Heart left ventricle (tissue), 13 donors: ENCODE measurements at regions not wholly inside any gene's neighbourhood (a gene's known extent, or its start where the extent isn't known, plus 50 kb on each side); places are given as distances from the start of the nearest gene placed in this dataset.

ENCODE experiments used
- POLR2A ChIP-seq, 2 donors: fragments of 450-650 bp; IDR thresholded peaks; one replicate each; pipeline ENCODE4 v1.6.1; 2017; ENCODE audit warnings: antibody characterized with exemption in 2 of 2, mild to moderate bottlenecking in 2 of 2, moderate library complexity in 2 of 2
- TF ChIP-seq, protein P1 (sequence below), 12 donors: fragments of 200-600 bp; sonication (generic) in 4 of 12; IDR thresholded peaks; one replicate each; pipeline versions ENCODE4 v1.5.0 to v1.8.0; 2018 to 2022; ENCODE audit warnings: antibody characterized with exemption in 12 of 12, mild to moderate bottlenecking in 5 of 12
- donor health status: ischemic (EF 13 %, LVEDD 7.1; RV severe dilation, severe dysfunction).
- donor health status: DM: no; HTN: yes; CAD: no.
- donor health status: DM: no; HTN: no; CAD: no.
- donor health status: ischemic (EF 25% LVEDD 6.9; RV normal size, moderate dysfunction).
- donor health status: ischemic (EF 25% LVEDD 5.7; RV mildly dilated, moderate dysfunction).
- donor health status: ischemic (EF 35%, LVEDD 5.7; RV mildly dilated, moderate dysfunction).
- donor health status: nonischemic (EF 11% LVEDD 7.7; RV severe dilation, severe dysfunction).
- donor health status: DM: yes; HTN: yes; CAD: no.
- donor health status: PGD.
- donor health status: ischemic (EF 29% LVEDD 5.4; RV normal size, mild dysfunction).
- donor health status: nonischemic (EF 23%, LVEDD 6.1; RV moderate dilation, normal function).

GRCh38 chr7:131654668-131655326 lies 98.4 kb upstream of the PODXL start:
- TF ChIP-seq, protein P1, sequence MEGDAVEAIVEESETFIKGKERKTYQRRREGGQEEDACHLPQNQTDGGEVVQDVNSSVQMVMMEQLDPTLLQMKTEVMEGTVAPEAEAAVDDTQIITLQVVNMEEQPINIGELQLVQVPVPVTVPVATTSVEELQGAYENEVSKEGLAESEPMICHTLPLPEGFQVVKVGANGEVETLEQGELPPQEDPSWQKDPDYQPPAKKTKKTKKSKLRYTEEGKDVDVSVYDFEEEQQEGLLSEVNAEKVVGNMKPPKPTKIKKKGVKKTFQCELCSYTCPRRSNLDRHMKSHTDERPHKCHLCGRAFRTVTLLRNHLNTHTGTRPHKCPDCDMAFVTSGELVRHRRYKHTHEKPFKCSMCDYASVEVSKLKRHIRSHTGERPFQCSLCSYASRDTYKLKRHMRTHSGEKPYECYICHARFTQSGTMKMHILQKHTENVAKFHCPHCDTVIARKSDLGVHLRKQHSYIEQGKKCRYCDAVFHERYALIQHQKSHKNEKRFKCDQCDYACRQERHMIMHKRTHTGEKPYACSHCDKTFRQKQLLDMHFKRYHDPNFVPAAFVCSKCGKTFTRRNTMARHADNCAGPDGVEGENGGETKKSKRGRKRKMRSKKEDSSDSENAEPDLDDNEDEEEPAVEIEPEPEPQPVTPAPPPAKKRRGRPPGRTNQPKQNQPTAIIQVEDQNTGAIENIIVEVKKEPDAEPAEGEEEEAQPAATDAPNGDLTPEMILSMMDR (IDR thresholded peaks at IDR 0.05): peak; percentile 84 to 94 (median 88)
- TF ChIP-seq POLR2A (IDR thresholded peaks at IDR 0.05): no peak
